ENCODE measurements at regions not wholly inside any gene's neighbourhood (a gene's known extent, or its start where the extent isn't known, plus 50 kb on each side); places are given as distances from the start of the nearest gene placed in this dataset.

GRCh38 chr6:97445407-97445806 is 162.4 kb upstream of the MMS22L start:
- TF ChIP-seq, protein P1, sequence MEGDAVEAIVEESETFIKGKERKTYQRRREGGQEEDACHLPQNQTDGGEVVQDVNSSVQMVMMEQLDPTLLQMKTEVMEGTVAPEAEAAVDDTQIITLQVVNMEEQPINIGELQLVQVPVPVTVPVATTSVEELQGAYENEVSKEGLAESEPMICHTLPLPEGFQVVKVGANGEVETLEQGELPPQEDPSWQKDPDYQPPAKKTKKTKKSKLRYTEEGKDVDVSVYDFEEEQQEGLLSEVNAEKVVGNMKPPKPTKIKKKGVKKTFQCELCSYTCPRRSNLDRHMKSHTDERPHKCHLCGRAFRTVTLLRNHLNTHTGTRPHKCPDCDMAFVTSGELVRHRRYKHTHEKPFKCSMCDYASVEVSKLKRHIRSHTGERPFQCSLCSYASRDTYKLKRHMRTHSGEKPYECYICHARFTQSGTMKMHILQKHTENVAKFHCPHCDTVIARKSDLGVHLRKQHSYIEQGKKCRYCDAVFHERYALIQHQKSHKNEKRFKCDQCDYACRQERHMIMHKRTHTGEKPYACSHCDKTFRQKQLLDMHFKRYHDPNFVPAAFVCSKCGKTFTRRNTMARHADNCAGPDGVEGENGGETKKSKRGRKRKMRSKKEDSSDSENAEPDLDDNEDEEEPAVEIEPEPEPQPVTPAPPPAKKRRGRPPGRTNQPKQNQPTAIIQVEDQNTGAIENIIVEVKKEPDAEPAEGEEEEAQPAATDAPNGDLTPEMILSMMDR (IDR thresholded peaks at IDR 0.05; ENCODE audit: control insufficient read depth, extremely low read depth, insufficient read depth), result no peak
- no peak overlapping the region for H3K4me3 ChIP-seq (ENCODE audit: low read depth, low read length)
- DNase-seq (ENCODE audit: low read depth), result no peak

GRCh38 chr6:97449444-97449966 is 166.5 kb upstream of the MMS22L start:
- TF ChIP-seq, protein P1 (IDR thresholded peaks at IDR 0.05; ENCODE audit: control insufficient read depth, extremely low read depth, insufficient read depth), result no peak
- DNase-seq (ENCODE audit: low read depth), result no peak
- H3K4me3 ChIP-seq (ENCODE audit: low read depth, low read length), result no peak overlapping the region

- DNase-seq (ENCODE audit: low read depth), result no peak
- TF ChIP-seq, protein P1 (IDR thresholded peaks at IDR 0.05; ENCODE audit: control insufficient read depth, extremely low read depth, insufficient read depth), result no peak
- H3K4me3 ChIP-seq (ENCODE audit: low read depth, low read length), result no peak overlapping the region
Observed at GRCh38 chr6:97450087-97450486, 167.1 kb upstream of the MMS22L start.

GRCh38 chr6:97456070-97456469 is 173.1 kb upstream of the MMS22L start:
- TF ChIP-seq, protein P1 (IDR thresholded peaks at IDR 0.05; ENCODE audit: control insufficient read depth, extremely low read depth, insufficient read depth), result no peak
- no peak overlapping the region for H3K4me3 ChIP-seq (ENCODE audit: low read depth, low read length)
- no peak for DNase-seq (ENCODE audit: low read depth)

DNA sequence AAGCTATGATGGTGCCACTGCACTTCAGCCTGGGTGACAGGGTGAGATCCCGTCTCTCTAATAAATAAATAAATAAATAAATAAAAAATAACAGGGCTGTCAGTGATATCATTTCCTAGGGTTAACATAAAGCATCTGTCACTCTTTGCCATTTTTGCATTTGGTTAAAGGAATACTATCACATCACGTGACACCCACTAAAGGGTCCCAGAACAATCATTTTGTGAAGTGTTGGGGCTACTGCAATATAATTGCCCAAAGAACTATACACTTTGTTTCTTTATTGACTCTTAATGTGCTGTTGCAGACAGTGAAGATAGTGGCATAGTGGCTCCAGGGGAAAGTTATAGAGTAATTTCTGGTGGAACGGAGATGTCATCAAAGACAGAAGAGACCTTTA is 176.5 kb upstream of the MMS22L start:
- TF ChIP-seq, protein P1 (IDR thresholded peaks at IDR 0.05; ENCODE audit: control insufficient read depth, extremely low read depth, insufficient read depth), result no peak
- DNase-seq (ENCODE audit: low read depth), result no peak
- no peak overlapping the region for H3K4me3 ChIP-seq (ENCODE audit: low read depth, low read length)

DNA sequence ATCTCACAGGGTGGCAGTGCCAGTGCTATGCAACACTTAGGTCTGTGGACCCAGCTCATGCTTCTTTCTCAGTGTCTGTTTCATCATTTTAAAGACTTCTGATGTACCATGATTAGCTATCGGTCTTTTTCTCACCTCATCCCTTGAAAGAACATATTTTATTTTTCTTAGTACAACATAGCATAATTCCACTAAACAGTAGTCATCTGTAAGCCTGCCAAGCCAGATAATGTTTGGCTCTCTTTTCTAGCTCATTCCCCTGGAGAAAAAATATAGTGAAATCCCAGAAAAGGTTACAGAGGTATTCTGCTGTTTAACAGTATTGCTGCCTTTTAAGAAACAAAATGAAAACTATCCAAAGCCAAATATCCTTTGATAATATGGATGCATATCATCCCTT is 177.0 kb upstream of the MMS22L start:
- H3K4me3 ChIP-seq (ENCODE audit: low read depth, low read length), result no peak overlapping the region
- TF ChIP-seq, protein P1 (IDR thresholded peaks at IDR 0.05; ENCODE audit: control insufficient read depth, extremely low read depth, insufficient read depth), result no peak
- DNase-seq (ENCODE audit: low read depth), result no peak

GRCh38 chr6:97460394-97461080 is 177.5 kb upstream of the MMS22L start:
- no peak overlapping the region for H3K4me3 ChIP-seq (ENCODE audit: low read depth, low read length)
- TF ChIP-seq, protein P1 (IDR thresholded peaks at IDR 0.05; ENCODE audit: control insufficient read depth, extremely low read depth, insufficient read depth), result no peak
- no peak for DNase-seq (ENCODE audit: low read depth)
